ENCODE measurements at regions not wholly inside any gene's neighbourhood (a gene's known extent, or its start where the extent isn't known, plus 50 kb on each side); places are given as distances from the start of the nearest gene placed in this dataset.
A peak's percentile ranks its signal among the peaks of the same experiment; 100 is the strongest.

DNA sequence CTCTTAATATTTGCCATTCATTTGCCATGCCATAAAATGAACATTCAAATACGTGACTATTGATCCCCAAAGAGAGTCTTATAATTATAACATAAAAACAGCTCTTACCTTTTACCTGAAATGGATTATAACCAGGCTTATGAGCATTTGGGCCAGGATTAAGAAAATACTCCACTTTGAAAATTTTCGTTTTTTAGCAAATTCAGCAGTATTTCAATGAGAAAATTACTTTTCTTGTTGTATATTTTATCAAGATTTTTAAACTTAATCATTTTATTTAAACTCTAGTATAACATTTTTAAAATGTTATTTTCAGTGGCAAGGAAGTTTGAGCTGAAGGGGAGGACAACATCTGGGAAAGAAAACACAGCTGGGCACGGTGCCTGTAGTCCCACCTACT is 59.0 kb upstream of the RAPGEF2 start:
- no peak overlapping the region for H3K4me3 ChIP-seq (ENCODE audit: low read depth, low read length)
- DNase-seq (ENCODE audit: low read depth), result no peak
- TF ChIP-seq CTCF (conservative IDR thresholded peaks at IDR 0.05; ENCODE audit: low read depth, low read length), result no peak

DNA sequence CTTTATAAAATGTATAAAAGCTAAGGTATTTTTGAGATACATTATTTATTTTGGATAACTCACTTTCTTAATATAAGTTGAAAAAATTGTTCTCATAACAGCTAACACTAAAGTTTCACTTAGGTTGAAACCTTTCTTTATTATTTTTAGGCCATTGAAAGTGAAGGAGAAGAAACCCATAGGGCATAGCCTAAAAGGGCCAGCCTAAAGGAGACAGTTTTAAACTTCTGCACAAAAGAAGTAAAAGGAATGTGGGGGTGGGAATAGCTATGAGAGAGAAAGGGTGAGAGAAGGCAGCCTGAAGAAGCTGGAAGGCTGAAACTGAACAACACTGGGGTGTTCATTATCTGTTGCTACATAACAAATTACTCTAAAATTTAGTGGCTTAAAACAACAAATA is 57.6 kb upstream of the RAPGEF2 start:
- DNase-seq (ENCODE audit: low read depth), result no peak
- H3K4me3 ChIP-seq (ENCODE audit: low read depth, low read length), result no peak overlapping the region
- no peak for TF ChIP-seq CTCF (conservative IDR thresholded peaks at IDR 0.05; ENCODE audit: low read depth, low read length)

DNA sequence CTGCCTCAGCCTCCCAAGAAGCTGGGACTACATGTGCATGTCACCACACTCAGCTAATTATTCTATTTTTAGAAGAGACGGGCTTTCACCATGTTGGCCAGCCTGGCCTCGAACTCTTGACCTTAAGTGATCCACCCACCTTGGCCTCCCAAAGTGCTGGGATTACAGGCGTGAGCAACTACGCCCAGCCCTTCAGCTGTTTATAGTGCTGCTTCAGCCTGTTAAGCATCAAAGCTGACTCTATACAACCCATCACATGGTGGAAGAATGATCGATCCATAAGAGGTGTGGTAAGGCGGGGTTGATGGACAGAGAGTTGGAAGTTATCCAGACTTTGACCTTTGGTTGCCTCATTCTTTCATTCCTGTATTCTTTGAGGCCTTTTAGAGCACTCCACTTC is 56.2 kb upstream of the RAPGEF2 start:
- TF ChIP-seq CTCF (conservative IDR thresholded peaks at IDR 0.05; ENCODE audit: low read depth, low read length), result no peak
- H3K4me3 ChIP-seq (ENCODE audit: low read depth, low read length), result no peak overlapping the region
- no peak for DNase-seq (ENCODE audit: low read depth)

DNA sequence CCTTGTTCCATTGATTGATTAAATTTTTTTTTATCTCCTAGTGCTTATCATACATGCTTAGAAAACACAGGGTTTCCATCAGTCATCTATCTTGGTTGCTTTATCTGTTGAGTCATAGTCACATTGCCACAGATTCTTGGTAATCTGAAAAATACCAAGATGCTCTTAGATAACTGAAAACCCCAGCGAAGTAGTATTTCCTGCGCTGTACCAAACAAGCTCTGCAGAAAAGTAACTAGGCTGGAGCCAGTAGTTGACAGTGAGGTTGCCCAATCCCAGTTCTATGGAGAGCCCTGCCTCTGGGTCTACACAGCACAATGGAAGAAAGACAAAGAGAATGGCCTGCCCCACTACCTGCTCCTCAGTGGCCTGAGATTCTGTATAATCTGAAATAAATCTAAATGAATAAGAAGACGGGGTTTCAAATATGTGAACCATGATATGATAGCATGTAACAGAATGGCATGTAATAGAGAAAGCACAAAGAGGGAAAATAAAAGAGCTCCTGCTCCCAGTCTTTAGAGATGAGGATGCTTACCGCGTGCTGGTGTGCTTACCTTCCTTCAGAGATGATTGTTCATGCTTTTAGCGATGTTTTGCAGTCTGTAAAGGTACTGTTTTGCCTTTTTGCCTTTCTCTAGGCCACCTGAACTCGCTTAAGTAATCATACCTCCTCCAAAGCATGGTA is 55.3 kb upstream of the RAPGEF2 start:
- no peak for TF ChIP-seq CTCF (conservative IDR thresholded peaks at IDR 0.05; ENCODE audit: low read depth, low read length)
- peak; percentile 81 for DNase-seq (ENCODE audit: low read depth)
- H3K4me3 ChIP-seq (ENCODE audit: low read depth, low read length), result no peak overlapping the region

DNA sequence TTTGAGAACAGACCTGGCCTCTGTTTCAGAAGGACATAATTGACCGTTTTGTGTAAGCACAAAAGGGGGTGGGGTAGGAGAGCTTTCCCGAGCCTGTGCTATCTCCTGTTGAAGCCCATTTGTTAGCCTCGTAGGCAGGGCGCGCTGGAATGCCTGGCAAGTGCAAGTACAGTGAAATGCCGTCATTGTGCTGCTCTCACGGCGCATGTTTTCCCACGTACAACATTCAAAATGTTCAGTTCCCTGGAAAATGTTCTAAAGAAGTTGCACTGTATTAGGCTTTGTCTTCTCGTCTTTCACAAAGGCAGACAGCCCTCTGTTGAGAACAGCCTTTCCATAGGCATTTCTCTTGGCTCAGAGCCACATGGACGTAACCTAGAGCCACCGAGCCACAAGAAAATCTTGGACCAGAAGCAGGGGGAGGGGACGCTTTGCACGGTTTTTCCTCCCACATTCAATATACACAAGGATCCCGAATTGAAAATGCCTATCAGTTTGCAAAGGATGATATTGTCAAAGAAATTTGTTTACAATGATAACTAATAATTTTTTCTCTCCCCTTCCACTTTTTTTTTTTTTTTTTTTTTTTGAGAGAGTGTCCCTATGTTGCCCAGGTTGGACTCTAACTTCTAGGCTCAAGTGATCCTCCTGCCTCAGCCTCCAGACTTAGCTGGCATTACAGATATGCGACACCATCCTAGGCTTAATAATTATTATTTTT is 54.6 kb upstream of the RAPGEF2 start:
- H3K4me3 ChIP-seq (ENCODE audit: low read depth, low read length), result peak overlapping the region; percentile 32

DNA sequence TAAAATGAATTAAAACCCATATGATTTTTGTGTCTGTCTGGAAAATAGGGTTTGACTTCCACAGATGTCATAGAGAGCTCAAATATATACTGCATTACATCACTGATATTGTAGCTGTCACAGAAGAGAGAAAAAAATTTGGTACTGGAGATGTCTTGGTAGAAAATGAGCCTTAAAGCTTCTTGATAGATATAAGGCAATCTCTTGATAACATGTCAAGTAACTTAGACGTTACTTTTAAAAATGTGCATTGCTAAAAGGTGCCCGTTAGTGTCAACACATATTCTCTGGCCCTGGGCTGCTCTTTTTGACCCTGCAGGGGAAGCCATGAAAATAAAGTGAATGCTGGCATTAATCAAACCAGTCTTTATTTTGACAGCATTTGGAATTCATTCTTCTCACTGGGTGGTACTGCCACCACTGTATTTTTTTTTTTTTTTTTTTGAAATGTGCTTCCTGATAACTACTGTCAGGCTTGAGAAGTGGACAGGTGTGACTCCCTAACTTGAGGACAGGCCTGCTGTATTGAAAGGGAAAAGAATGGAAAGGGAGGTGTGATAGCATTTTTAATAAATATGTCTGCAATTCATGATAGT is 53.0 kb upstream of the RAPGEF2 start:
- TF ChIP-seq CTCF (conservative IDR thresholded peaks at IDR 0.05; ENCODE audit: low read depth, low read length), result no peak
- DNase-seq (ENCODE audit: low read depth), result no peak
- no peak overlapping the region for H3K4me3 ChIP-seq (ENCODE audit: low read depth, low read length)

More for the DNA sequence above, 54.6 kb upstream of the RAPGEF2 start:
- peak; percentile 81 for DNase-seq (ENCODE audit: low read depth)
- TF ChIP-seq CTCF (conservative IDR thresholded peaks at IDR 0.05; ENCODE audit: low read depth, low read length), result peak; percentile 6

Data from choroid plexus epithelial cell (primary cell).